H9 (cell line): ENCODE measurements at regions not wholly inside any gene's neighbourhood (a gene's known extent, or its start where the extent isn't known, plus 50 kb on each side); places are given as distances from the start of the nearest gene placed in this dataset.

Source experiments
- DNase-seq: peaks from one replicate; pipeline ENCODE4 v3.0.0-alpha.2; 2017
- H2AFZ ChIP-seq: one replicate; pipeline ENCODE4 v1.6.1; 2013; ENCODE audit warnings: mild to moderate bottlenecking, low read length, control low read depth, moderate library complexity
- H2AK5ac ChIP-seq: 2 replicates; pipeline ENCODE4 v1.6.1; 2013; ENCODE audit warnings: low read length, control low read depth, mixed read lengths; ENCODE audit not compliant: insufficient read length
- H2BK120ac ChIP-seq: one replicate; pipeline ENCODE4 v1.6.1; 2013; ENCODE audit warnings: low read depth, mild to moderate bottlenecking, low read length, control low read depth, inconsistent platforms; ENCODE audit not compliant: poor library complexity, severe bottlenecking
- H2BK12ac ChIP-seq: 2 replicates; pipeline ENCODE4 v1.6.1; 2013; ENCODE audit warnings: low read length, control low read depth, mixed read lengths, low read depth; ENCODE audit not compliant: insufficient read length
- H2BK15ac ChIP-seq: 2 replicates; pipeline ENCODE4 v1.6.1; 2013; ENCODE audit warnings: low read depth, low read length, control low read depth
- H2BK20ac ChIP-seq: one replicate; pipeline ENCODE4 v1.6.1; 2013; ENCODE audit warnings: low read depth, mild to moderate bottlenecking, low read length, control low read depth, inconsistent platforms; ENCODE audit not compliant: poor library complexity, severe bottlenecking
- H2BK5ac ChIP-seq: 2 replicates; pipeline ENCODE4 v1.6.1; 2013; ENCODE audit warnings: low read length, control low read depth, mixed read lengths; ENCODE audit not compliant: insufficient read length
- H3K14ac ChIP-seq: 2 replicates; pipeline ENCODE4 v1.6.1; 2013; ENCODE audit warnings: low read length, control low read depth; ENCODE audit not compliant: insufficient read depth
- H3K18ac ChIP-seq: 2 replicates; pipeline ENCODE4 v1.6.1; 2013; ENCODE audit warnings: low read depth, mild to moderate bottlenecking, mixed read lengths, low read length, control low read depth; ENCODE audit not compliant: insufficient read length
- H3K23ac ChIP-seq: 2 replicates; pipeline ENCODE4 v1.6.1; 2013; ENCODE audit warnings: low read length, control low read depth, mixed read lengths, low read depth; ENCODE audit not compliant: insufficient read length
- H3K23me2 ChIP-seq: 2 replicates; pipeline ENCODE4 v1.6.1; 2013; ENCODE audit warnings: low read depth, mild to moderate bottlenecking, mixed read lengths, low read length, control low read depth; ENCODE audit not compliant: insufficient read length, poor library complexity, severe bottlenecking
- H3K27ac ChIP-seq: 2 replicates; pipeline ENCODE4 v1.5.1; 2013; ENCODE audit warnings: low read length, control low read depth, mixed read lengths, low read depth; ENCODE audit not compliant: insufficient read length
- H3K27me3 ChIP-seq: 2 replicates; pipeline ENCODE4 v1.6.1; 2013; ENCODE audit warnings: low read length, control low read depth, inconsistent platforms; ENCODE audit not compliant: insufficient read depth
- H3K4ac ChIP-seq: 2 replicates; pipeline ENCODE4 v1.6.1; 2013; ENCODE audit warnings: low read depth, mild to moderate bottlenecking, control low read depth, inconsistent platforms, low read length, moderate library complexity
- H3K4me1 ChIP-seq: 2 replicates; pipeline ENCODE4 v1.6.1; 2013; ENCODE audit warnings: low read length, control low read depth, inconsistent platforms; ENCODE audit not compliant: insufficient read depth
- H3K4me2 ChIP-seq: 2 replicates; pipeline ENCODE4 v1.6.1; 2013; ENCODE audit warnings: low read length, control low read depth, mixed read lengths; ENCODE audit not compliant: insufficient read length, insufficient read depth
- H3K56ac ChIP-seq: 2 replicates; pipeline ENCODE4 v1.6.1; 2013; ENCODE audit warnings: low read depth, mild to moderate bottlenecking, mixed read lengths, low read length, control low read depth; ENCODE audit not compliant: insufficient read length
- H3K79me1 ChIP-seq: 2 replicates; pipeline ENCODE4 v1.6.1; 2013; ENCODE audit warnings: low read depth, mild to moderate bottlenecking, moderate library complexity, low read length, control low read depth, inconsistent platforms; ENCODE audit not compliant: insufficient read depth, poor library complexity, severe bottlenecking
- H3K79me2 ChIP-seq: 2 replicates; pipeline ENCODE4 v1.6.1; 2013; ENCODE audit warnings: low read length, control low read depth, inconsistent platforms; ENCODE audit not compliant: insufficient read depth
- H3K9ac ChIP-seq: 2 replicates; pipeline ENCODE4 v1.6.1; 2013; ENCODE audit warnings: low read length, control low read depth, mixed read lengths; ENCODE audit not compliant: insufficient read length; ENCODE audit errors: extremely low read depth
- H3K9me3 ChIP-seq: one replicate; pipeline ENCODE4 v1.6.1; 2013; ENCODE audit warnings: low read depth, low read length, inconsistent platforms; ENCODE audit not compliant: control insufficient read depth
- H3T11ph ChIP-seq: one replicate; pipeline ENCODE4 v1.6.1; 2013; ENCODE audit warnings: mild to moderate bottlenecking, low read length, control low read depth, inconsistent platforms
- H4K20me1 ChIP-seq: one replicate; pipeline ENCODE4 v1.6.1; 2013; ENCODE audit not compliant: control insufficient read depth, insufficient read length, insufficient read depth
- H4K5ac ChIP-seq: 2 replicates; pipeline ENCODE4 v1.6.1; 2013; ENCODE audit warnings: low read depth, mild to moderate bottlenecking, mixed read lengths, low read length, control low read depth; ENCODE audit not compliant: insufficient read length
- H4K8ac ChIP-seq: replicated peaks from 2 replicates; pipeline ENCODE4 v1.6.1; 2013; ENCODE audit warnings: low read length, control low read depth, mixed read lengths, low read depth; ENCODE audit not compliant: insufficient read length
- H4K91ac ChIP-seq: 2 replicates; pipeline ENCODE4 v1.6.1; 2013; ENCODE audit warnings: low read depth, mild to moderate bottlenecking, moderate library complexity, mixed read lengths, low read length, control low read depth; ENCODE audit not compliant: insufficient read length
- H3K27ac Mint-ChIP-seq, 3 experiments: 2 replicates in 2 of 3; 3 replicates in 1 of 3; pipeline ENCODE4 v1.8.0; 2020 to 2021; ENCODE audit warnings: mixed read lengths in 3 of 3, mild to moderate bottlenecking in 1 of 3, moderate library complexity in 1 of 3
- H3K27me3 Mint-ChIP-seq: 2 replicates; pipeline ENCODE4 v1.8.0; 2021; ENCODE audit warnings: low read depth, mild to moderate bottlenecking, moderate library complexity, mixed read lengths
- H3K36me3 Mint-ChIP-seq, 3 experiments: 2 replicates in 2 of 3; 3 replicates in 1 of 3; pipeline ENCODE4 v1.8.0; 2020 to 2021; ENCODE audit warnings: low read depth in 3 of 3, mixed read lengths in 3 of 3; ENCODE audit not compliant: insufficient read depth in 1 of 3
- H3K4me1 Mint-ChIP-seq, 2 experiments: 2 replicates each; pipeline ENCODE4 v1.8.0; 2020; ENCODE audit warnings: mixed read lengths in 2 of 2
- H3K4me3 Mint-ChIP-seq, 2 experiments: 2 replicates in 1 of 2; 3 replicates in 1 of 2; pipeline ENCODE4 v1.8.0; 2020 to 2021; ENCODE audit warnings: mild to moderate bottlenecking in 2 of 2, mixed read lengths in 2 of 2, moderate library complexity in 1 of 2
- H3K9me3 Mint-ChIP-seq, 2 experiments: 2 replicates in 1 of 2; 3 replicates in 1 of 2; pipeline ENCODE4 v1.8.0; 2020; ENCODE audit warnings: mild to moderate bottlenecking in 2 of 2, mixed read lengths in 2 of 2, moderate library complexity in 1 of 2
- WGBS: extraction: QIAGEN DNeasy Blood & Tissue Kit; methylation state at CpG from one replicate; pipeline ENCODE4 v1.1.7; 2013; ENCODE audit warnings: missing lambda C conversion rate, low lambda C conversion rate, mixed read lengths; ENCODE audit not compliant: insufficient read length; ENCODE audit errors: extremely low coverage; 5-methylcytosine and 5-hydroxymethylcytosine counted together
- TF ChIP-seq, protein P1 (sequence below): fragments of 200-600 bp; sonication (generic); conservative IDR thresholded peaks from 3 replicates; pipeline ENCODE4 v1.8.0; 2021; ENCODE audit warnings: antibody characterized with exemption, mild to moderate bottlenecking

DNA sequence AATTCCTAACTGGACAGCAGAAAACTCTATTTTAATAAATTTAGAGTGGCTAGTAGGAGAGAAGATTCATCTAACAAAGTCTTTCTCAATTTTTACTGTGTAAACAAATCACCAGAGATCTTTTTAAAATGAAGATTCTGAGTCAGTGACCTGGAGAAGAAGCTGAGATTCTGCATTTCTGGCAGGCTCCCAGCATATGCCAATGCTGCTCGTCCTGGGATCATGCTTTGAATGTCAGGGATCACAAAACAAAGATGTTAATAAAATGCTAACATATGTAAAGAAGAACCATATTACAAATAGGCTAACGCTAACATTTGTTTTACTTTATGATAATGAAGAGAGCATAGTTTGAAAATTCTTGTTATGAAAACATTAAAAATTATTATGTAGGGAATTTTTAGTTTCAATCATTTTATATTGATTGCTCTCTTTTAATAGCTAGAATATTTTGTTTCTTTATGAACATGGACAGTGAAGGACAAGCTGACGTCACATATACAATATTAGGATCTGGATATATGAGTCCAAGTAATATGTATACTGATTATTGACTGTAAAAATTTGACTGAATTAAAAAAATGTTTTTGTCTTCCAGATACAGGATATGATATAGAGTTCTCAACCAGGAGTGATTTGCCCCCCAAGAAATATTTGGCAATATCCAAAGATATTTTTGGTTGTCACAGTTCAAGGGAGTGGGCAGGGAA, 160.8 kb upstream of the GPR149 start:
- no peak overlapping the region for H4K5ac ChIP-seq
- H3K9me3 ChIP-seq, result no peaks in the 10 kb centered on the region
- H4K8ac ChIP-seq, result no peak overlapping the region
- H3K9ac ChIP-seq, result no peak overlapping the region
- H3K27me3 ChIP-seq, result no peaks in the 10 kb centered on the region
- Mint-ChIP-seq H3K4me3 (no peak overlapping the region), H3K27me3 (no peaks in the 10 kb centered on the region), H3K9me3 (no peaks in the 10 kb centered on the region), H3K27ac (no peak overlapping the region), H3K36me3 (no peaks in the 10 kb centered on the region), H3K4me1 (no peaks in the 10 kb centered on the region; a peak in 1 of 4 replicates)
- no peaks in the 10 kb centered on the region for H4K20me1 ChIP-seq
- H3K23me2 ChIP-seq, result no peaks in the 10 kb centered on the region
- no peak overlapping the region for H2AK5ac ChIP-seq
- no CpG with 5 or more reads among the region's 3 CpGs for WGBS
- H3K79me1 ChIP-seq, result no peaks in the 10 kb centered on the region
- H3K4ac ChIP-seq, result no peak overlapping the region
- H3K14ac ChIP-seq, result no peak overlapping the region
- TF ChIP-seq, protein P1, sequence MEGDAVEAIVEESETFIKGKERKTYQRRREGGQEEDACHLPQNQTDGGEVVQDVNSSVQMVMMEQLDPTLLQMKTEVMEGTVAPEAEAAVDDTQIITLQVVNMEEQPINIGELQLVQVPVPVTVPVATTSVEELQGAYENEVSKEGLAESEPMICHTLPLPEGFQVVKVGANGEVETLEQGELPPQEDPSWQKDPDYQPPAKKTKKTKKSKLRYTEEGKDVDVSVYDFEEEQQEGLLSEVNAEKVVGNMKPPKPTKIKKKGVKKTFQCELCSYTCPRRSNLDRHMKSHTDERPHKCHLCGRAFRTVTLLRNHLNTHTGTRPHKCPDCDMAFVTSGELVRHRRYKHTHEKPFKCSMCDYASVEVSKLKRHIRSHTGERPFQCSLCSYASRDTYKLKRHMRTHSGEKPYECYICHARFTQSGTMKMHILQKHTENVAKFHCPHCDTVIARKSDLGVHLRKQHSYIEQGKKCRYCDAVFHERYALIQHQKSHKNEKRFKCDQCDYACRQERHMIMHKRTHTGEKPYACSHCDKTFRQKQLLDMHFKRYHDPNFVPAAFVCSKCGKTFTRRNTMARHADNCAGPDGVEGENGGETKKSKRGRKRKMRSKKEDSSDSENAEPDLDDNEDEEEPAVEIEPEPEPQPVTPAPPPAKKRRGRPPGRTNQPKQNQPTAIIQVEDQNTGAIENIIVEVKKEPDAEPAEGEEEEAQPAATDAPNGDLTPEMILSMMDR, result no peak
- H3K4me1 ChIP-seq, result no peaks in the 10 kb centered on the region
- no peak overlapping the region for H3K27ac ChIP-seq
- no peaks in the 10 kb centered on the region for H3K79me2 ChIP-seq
- no peak overlapping the region for H2BK120ac ChIP-seq
- H2BK5ac ChIP-seq, result no peak overlapping the region
- H3K23ac ChIP-seq, result no peak overlapping the region
- H2AFZ ChIP-seq, result no peak overlapping the region
- H3K18ac ChIP-seq, result no peak overlapping the region
- H4K91ac ChIP-seq, result no peak overlapping the region
- no peak overlapping the region for H3K4me2 ChIP-seq
- DNase-seq, result no peak
- no peak overlapping the region for H3K56ac ChIP-seq
- H2BK15ac ChIP-seq, result no peak overlapping the region
- no peak overlapping the region for H2BK12ac ChIP-seq
- no peak overlapping the region for H2BK20ac ChIP-seq
- no peak overlapping the region for H3T11ph ChIP-seq
